Panc1 (cell line): ENCODE measurements at regions not wholly inside any gene's neighbourhood (a gene's known extent, or its start where the extent isn't known, plus 50 kb on each side); places are given as distances from the start of the nearest gene placed in this dataset.

Experiments
- CTCF ChIP-seq: fragments of 450-650 bp; IDR thresholded peaks from 2 replicates; pipeline ENCODE4 v1.5.1; 2017; ENCODE audit warnings: mild to moderate bottlenecking
- POLR2AphosphoS5 ChIP-seq: IDR thresholded peaks from 2 replicates; pipeline ENCODE4 v1.6.1; 2012; ENCODE audit warnings: mild to moderate bottlenecking, low read depth, low read length, moderate library complexity
- SIN3A ChIP-seq: IDR thresholded peaks from 2 replicates; pipeline ENCODE4 v1.6.1; 2012; ENCODE audit warnings: low read depth, mild to moderate bottlenecking, low read length, moderate library complexity, borderline replicate concordance; ENCODE audit not compliant: insufficient read depth
- TCF7L2 ChIP-seq: IDR thresholded peaks from 2 replicates; pipeline ENCODE4 v1.6.1; 2011; ENCODE audit warnings: mild to moderate bottlenecking, low read depth, low read length, inconsistent platforms

- TF ChIP-seq CTCF: no peak
- TF ChIP-seq POLR2AphosphoS5: no peak
- TF ChIP-seq SIN3A: no peak
- TF ChIP-seq TCF7L2: no peak
Observed at GRCh38 chr4:180668732-180669131, 1574.5 kb upstream of the TENM3 start.
